GM12872 (cell line): ENCODE measurements at regions not wholly inside any gene's neighbourhood (a gene's known extent, or its start where the extent isn't known, plus 50 kb on each side); places are given as distances from the start of the nearest gene placed in this dataset.

Experiments used
- CTCF ChIP-seq: IDR thresholded peaks from 3 replicates; pipeline ENCODE4 v1.5.1; 2011; ENCODE audit warnings: low read depth, mild to moderate bottlenecking, low read length, moderate library complexity; ENCODE audit not compliant: insufficient read depth

- TF ChIP-seq CTCF = no peak
Observed at GRCh38 chr4:96056346-96056934, 216.5 kb downstream of the PDHA2 start.

GRCh38 chr4:96063639-96064038, 223.7 kb downstream of the PDHA2 start:
- no peak for TF ChIP-seq CTCF

- TF ChIP-seq CTCF = no peak
Observed at GRCh38 chr4:96073461-96073860, 233.6 kb downstream of the PDHA2 start.

GRCh38 chr4:96092151-96092705, 252.3 kb downstream of the PDHA2 start:
- no peak for TF ChIP-seq CTCF

- no peak for TF ChIP-seq CTCF
Observed at GRCh38 chr4:96093057-96093456, 253.2 kb downstream of the PDHA2 start.

GRCh38 chr4:96093563-96093962, 253.7 kb downstream of the PDHA2 start:
- TF ChIP-seq CTCF = no peak

GRCh38 chr4:96094183-96094582, 254.3 kb downstream of the PDHA2 start:
- TF ChIP-seq CTCF = no peak
